Superior temporal gyrus (tissue), 1 donor: ENCODE measurements at regions not wholly inside any gene's neighbourhood (a gene's known extent, or its start where the extent isn't known, plus 50 kb on each side); places are given as distances from the start of the nearest gene placed in this dataset.

Source experiments
- DNase-seq: peaks from one replicate; pipeline ENCODE4 v3.0.0-alpha.2; 2016; ENCODE audit errors: extremely low spot score

DNA sequence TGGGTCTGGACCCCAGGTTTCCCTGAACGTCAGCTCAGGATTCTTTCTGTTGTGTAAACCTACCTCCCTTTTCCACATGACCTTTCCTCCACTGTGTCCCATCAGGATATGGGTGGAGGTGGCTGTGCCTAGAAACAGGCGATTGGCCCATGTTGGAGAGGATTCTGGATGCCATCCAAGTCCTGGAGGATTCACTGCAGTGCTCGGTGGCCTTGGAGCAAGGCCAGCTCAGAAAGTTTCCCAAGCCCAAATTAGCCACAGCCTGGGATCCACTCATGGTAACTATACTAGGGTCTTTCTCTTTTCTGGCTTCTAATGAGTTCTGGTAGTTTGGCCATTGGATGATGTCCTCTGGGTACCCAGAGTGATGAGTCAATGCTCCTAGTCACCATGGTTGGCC, 141.6 kb downstream of the SNX19 start:
- DNase-seq = no peak

DNA sequence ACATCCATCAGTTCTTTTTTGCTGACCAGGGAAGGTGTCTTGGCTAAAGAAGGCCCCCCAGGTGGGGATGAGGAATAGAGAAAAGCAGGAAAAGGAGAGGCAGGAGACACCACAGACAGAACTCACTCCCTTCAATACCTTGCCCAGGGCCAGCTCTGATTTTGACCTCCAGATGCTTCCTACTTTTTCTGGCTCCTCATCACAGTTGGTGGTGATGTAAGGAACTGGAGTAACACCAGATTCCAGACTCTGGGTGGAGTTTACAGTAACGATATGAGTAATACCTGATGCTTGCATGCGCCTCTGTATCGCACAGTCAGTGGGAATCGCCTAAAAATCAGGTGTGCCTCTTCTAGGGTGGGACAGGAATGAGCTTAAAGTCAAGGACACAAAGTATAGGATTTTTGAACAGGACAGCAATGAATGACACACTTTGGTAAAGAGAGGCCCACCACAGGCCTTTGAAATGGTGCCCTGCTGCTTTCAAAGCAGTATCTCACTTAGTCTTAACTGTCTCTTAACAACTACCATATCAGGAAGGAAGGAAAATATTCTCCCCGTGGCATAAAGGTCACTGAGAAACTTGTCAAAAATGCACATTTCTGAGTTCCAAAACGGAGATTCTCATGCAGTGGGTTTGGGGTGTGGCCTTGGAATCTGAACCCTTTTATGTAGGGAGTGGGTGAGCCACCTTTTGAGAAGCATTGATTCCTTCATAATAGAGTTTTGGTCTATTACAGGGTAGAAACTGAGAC, 140.8 kb downstream of the SNX19 start:
- no peak for DNase-seq

GRCh38 chr11:130776061-130776419, 140.2 kb downstream of the SNX19 start:
- no peak for DNase-seq

DNA sequence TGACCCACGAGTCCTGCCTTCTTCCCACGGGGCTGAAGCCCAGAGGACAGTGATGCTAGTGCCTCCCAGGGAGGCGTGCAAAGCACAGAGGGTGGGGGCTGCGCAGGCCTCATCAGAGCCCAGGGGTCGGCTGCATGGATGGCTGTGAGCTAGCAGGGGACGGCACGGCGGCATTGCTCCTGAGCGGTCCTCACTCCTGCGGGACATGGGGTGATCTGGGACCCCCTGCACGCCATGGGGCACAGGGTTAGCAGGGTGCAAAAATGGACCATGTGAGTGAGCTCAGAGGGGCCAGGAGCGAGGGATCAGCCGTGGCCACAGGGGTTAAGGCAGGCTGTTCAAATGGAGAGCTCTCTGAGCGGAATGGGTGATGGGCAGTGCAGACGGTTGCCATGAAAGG, 138.3 kb downstream of the SNX19 start:
- no peak for DNase-seq

DNA sequence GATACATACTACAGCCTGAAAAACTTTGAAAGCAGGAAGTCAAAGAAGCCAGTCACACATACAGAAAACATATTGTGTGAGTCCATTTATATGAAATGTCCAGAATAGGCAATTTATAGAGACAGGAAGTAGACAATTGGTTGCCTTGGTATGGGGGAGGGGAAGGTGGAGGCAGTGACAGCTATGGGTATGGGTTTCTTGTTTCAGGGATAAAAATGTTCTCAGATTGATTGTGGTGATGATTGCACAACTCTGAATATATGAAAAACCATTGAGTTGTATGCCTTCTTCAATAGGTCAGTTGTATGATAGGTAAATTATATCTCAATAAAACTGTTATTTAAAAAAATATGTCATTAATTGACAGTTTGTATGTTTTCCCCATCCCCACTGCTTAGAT, 137.6 kb downstream of the SNX19 start:
- DNase-seq = no peak

DNA sequence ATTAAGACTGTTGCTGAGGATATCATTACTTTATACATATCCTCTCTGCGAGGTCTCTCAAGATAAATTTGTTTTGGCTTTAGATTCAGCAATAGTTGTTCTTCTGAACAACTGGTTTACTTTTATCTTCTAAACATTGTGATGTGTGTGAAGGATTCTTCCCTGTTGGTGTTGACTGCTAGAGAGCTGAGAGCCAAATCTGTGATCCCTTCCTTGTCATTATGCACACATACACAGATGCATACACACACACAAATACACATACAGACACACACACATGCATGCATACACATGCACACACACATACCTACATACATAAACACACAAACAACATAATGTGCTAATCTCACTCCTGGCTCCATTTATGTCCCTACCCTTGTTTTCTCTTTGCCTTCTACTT, 137.0 kb downstream of the SNX19 start:
- DNase-seq = no peak

- no peak for DNase-seq
Measured at GRCh38 chr11:130779943-130780342, 136.3 kb downstream of the SNX19 start.

- DNase-seq = no peak
Measured at GRCh38 chr11:130780437-130780836, 135.8 kb downstream of the SNX19 start.

DNA sequence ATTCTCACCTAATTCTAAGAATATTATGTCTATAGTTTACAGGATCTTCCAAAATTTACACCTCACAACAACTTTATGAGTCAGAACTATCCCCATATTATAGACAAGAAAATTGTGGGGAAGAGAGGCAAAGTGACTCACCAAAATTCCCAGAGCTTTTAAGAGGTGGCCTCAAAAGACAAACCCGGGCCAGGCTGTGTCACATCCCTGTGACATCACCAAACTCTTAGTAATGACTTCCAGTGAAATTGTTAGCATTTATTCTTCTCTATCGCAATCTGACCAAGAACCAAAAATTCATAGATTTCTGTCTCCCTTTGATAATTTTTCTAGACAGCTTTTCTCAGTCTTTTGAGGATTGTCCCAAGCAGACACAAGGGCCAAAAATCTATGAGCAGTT, 134.3 kb downstream of the SNX19 start:
- DNase-seq = no peak

- DNase-seq = no peak
Measured at GRCh38 chr11:130782361-130783222, 133.7 kb downstream of the SNX19 start.

- DNase-seq = no peak
Measured at GRCh38 chr11:130783323-130783722, 133.0 kb downstream of the SNX19 start.

DNA sequence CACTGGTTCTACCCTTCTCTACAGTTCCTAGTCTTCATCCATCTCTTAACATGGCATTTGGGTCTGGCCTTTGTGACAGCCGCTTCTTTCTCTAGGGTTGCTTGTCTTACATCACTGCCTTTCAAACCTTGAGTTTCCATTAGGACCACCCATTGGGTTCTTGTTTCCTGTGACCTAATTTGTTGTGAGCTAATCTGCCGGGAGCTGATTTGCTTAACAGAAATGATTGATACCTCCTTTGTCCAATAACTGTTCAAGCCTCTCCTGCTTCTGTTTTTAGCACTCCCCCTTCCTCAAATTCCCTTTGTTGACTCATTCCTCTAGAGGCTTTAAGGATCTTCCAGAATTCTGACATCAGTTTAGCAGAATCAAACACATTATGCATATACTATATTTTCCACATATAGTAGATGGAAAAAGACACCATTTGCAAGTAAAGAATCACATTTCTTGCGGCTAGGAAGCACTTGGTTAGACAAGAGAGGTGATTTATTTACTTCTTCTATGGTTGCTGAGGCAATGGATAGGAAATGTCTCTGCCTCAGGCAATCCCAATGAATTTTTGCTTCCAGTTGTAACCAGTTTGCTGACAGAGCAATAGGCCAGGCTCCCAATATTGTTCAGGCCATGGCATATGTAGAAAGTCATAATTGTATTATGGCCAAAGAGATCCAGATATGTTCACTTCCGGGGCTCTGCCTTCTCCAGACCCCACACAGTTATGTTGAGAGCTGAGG, 130.7 kb downstream of the SNX19 start:
- DNase-seq = no peak

DNA sequence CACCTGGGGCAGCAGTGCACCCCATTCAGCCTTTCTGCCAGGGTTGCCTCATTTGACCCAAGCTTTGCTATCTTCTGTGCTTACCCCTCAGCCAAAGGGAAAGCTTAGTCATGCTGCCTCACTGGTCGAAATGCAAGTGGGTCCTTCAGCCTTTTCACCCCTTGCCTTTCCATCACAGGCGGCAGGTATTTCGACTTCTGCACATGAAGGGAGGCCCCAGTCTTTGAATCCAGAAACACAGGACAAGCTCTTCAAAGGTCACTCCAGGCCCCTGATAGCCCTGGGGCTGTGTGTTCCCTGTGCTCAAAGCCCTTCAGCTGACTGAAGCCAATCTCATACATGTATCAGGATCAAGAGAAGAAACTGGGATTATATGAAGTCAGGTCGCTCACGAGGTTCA, 129.7 kb downstream of the SNX19 start:
- DNase-seq = no peak

DNA sequence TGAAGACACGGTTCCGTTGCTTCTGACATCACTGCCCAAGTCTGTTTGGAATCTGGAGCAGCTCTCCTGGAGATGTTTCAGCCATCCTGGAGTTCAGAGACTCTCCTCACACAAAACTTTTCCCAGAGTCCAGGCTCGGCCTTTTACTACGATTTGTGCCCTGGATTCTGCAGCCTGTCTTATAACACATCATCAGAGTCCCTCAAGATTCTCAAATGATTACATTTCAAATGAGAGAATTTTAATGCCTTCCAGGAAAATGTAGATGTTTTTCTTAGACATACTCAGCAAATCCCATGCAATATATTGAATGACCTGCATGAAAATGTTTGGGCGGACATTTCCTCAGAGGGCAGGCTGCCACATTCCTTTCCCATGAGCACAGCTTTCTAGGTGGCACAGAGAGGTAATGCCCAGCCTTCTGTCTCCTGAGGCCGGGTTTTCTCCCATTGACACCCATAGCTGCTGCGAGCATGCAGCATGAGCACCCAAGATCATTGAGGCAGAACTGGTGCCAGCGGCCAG, 129.1 kb downstream of the SNX19 start:
- DNase-seq = no peak

DNA sequence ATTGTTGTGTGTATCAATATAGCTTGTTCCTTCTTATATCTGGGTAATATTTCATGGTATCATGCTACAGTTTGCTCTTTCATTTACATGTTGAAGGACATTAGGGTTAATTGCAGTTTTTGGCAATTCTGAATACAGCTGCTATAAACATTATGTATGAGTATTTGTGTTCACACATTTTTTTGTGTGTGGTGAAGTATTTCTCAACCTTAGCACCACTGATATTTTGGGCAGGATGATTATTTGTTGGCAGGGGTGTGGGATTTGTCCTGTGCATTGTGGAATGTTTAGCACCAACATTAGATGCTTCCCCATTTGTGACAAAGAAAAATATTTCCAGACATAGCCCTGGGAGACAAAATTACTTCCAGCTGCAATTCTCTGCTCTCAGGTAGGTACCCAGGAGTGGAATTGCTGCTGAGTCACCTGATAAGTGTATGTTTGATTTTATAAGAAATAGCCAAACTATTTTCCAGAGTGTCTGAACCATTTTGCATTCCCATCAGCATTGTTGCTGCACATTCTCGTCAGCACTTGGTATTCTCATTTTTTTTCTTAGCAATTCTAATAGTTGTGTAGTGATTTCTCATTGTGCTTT, 128.2 kb downstream of the SNX19 start:
- DNase-seq = no peak

DNA sequence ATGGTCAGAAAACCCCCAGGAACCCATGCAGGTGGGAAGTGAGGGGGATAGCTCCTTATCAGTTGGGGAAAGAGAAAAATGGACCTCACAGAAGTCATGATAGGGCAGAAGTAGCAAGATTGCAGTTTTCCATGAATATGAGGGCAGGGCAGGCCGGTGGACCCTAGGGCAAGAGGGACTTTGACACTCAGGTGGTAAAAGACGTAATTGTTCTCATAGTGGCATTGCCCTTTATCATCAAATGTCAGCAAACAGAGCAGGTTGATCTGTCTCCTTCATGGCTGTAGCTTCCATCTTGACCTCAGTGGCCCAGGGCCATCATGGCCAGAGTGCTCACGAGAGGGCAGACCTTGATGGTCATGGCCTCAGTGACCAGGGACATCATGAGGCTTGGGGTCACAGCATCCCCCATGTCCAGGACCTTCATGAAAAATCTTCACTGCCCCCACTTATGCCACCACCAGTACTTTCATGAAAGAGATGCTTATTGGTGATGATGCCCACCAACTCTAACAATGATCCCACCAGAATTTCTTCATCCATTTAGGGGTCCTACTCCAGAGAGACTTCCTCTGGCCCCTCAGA, 127.1 kb downstream of the SNX19 start:
- DNase-seq = no peak

DNA sequence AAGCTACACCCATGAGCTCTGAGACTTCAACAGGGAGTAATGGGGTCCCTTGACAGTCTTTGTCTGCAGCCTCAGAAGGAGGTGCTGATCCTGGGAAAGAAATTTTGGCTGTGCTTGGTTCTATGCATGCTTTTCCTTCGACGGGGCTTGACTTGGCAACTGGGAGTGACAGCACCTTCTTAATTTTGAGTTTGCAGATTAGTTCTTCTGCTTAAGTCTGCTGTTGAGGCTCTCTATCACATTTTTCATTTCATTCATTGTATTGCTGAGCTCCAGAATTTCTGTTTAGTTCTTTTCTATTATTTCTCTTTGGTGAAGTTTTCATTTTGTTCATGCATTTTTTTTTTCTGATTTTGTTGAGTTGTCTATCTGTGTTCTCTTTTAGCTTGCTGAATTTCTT, 125.6 kb downstream of the SNX19 start:
- DNase-seq = no peak

DNA sequence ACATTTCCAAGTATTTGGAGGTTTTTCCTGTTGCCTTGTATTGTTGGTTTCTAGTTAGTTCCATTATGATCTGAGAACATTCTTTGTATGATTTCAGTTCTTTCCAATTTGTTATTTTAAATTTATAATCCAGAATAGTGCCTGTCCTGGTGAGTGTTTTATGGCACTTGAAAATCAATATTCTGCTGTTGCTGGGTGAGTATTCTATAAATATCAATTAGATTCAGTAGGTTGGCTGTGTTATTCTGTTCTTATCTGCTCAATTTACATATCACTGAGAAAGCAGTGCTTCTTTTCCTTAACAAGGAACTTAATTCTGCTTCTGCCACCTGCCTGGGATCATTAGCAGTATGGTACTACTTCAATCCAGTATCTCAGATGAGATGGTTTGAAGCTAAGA, 123.5 kb downstream of the SNX19 start:
- no peak for DNase-seq

DNA sequence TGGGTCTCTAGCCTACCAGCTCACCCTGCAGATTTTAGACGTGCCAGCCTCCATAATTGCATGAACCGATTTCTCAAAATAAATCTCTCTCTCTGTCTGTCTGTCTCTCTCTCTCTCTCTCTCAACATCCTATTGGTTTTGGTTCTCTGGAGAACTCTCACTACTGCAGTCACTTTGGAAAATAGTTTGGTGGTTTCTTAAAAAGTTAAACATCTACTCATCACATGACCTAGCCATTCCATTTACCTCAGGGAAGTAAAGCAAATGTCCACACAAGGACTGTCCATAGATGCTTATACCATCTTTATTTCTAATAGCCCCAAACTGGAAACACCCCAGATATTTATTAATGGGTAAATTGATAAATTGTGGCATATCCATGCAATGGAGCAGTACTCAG, 119.5 kb downstream of the SNX19 start:
- no peak for DNase-seq

DNA sequence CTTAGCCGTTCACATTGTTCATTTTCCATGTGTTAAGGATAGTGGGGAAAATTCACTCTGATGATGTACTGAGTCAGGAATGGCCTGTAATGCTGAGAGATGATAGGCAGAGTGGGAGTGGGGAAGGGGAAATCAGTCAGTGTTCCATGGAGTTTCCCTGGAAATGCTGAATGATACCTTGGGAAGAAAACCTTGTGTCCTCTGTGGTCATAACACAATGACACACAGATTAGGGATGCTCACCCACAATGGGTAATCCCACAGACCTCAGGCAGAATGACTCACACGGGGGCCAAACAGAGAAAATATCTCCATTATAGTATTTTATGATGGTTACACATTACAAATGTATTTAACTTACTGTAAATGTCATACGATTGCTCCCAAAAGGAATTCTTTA, 118.0 kb downstream of the SNX19 start:
- DNase-seq = no peak

- DNase-seq = no peak
Measured at GRCh38 chr11:130798801-130799200, 117.5 kb downstream of the SNX19 start.
